ENCODE measurements at regions not wholly inside any gene's neighbourhood (a gene's known extent, or its start where the extent isn't known, plus 50 kb on each side); places are given as distances from the start of the nearest gene placed in this dataset.

DNA sequence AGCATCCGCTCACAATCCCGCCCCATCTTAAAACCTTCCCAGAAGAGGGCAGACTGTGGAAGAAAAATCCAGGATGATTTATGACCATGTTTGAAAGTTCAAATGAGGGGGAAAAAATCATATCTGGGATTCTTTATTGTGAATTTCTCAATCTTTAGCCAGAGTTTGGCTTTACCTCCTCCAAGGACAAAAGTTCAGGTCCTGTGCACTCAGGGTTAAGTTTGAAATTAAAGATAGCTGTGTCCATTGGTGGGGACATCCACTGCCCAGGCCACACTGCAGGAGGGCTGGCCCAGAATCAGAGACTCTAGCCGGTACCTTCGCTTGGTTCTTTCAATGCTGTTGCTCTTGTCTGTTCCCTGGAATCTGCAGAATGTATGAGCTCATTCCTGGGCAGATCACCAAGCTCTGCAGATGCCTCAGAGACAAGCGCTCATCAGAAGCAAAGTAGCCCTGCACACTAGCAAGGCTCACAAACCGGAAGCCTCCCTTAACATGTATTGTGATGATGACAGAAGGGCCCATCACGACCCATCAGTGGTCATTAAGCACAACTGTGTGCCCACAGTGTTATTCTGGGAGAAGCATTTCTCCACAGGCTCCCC lies 375.3 kb upstream of the KLHL29 start:
- peak; percentile 82 for DNase-seq

GRCh38 chr2:23012499-23012898 lies 372.5 kb upstream of the KLHL29 start:
- DNase-seq = no peak

DNA sequence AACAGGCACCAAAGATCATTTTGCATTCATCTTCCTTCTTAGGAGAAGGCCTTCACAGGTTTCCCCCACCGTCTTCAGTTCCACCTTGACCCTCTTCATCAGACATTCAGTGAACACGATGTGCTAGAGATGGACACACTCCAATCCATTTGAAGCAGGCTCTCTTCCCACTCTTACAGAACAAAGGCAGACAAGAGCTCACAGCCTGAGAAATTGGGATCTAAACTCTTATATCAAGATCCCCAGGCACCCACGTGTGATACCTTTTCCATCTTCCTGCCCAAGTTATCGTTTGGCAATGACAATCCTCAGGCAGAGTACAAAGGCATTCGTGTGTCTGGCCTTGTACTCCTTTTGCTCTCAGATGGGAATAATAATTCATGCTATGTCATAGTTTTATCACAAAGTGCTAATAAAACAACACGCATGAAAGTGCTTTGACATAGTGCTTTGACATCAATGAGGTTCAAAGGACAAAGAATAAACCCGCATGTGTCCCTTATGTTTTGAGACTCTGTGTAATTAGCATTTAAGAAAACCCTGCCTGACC lies 369.3 kb upstream of the KLHL29 start:
- no peak for DNase-seq

GRCh38 chr2:23019476-23019875 lies 365.5 kb upstream of the KLHL29 start:
- no peak for DNase-seq

GRCh38 chr2:23020659-23021058 lies 364.3 kb upstream of the KLHL29 start:
- DNase-seq = no peak

DNA sequence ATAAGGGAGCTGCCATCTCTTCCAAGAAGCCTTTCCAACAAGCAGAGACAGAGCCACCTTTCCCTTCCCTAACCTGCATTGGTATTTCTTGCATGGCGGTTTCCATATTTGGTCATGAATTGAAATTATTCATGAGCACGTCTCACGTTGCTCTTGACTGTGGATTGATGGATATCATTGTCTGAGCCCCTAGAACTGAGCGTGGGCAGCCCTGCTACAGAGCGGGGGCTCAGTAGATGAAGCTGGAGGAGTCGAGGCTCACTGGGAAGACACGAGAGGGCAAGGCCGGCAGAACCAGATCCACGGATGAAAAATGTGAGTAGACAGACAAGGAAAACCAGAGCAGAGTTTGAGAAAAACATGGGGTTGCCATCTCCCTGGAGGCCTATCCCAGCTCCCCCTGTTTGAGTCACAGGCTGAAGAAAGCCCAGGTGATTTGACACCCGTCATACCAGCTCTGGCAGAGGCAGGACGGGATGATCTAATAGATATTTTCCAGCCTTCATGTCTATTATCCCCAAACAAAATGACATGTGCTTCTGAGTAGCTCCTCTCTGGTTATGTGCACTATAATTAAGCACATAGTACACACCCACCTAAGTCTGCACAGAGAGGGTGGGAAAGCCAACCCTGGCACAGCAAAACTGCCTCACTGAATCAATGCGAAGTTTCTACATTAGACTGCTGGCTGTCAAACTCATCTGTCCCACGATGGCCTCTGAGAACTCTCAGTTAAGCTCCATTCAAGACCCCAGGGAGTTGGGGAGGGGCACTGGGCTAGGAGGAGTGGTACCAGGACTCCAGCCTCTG lies 363.5 kb upstream of the KLHL29 start:
- no peak for DNase-seq

DNA sequence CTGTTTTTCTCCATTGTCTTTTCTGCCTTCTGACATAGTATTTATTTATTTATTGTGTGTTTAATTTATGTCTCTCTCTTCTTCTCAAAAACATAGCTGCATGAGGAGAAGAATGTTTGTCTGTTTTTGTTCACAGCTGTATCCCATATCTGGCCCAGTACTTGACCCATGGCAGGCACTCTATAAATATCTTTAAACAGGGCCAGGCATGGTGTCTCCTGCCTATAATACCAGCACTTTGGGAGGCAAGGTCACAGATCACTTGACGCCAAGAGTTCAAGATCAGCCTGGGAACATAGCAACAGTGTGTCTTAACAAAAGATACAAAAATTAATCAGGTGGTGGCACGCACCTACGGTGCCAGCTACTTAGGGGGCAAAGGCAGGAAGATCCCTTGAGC lies 361.3 kb upstream of the KLHL29 start:
- DNase-seq = no peak

DNA sequence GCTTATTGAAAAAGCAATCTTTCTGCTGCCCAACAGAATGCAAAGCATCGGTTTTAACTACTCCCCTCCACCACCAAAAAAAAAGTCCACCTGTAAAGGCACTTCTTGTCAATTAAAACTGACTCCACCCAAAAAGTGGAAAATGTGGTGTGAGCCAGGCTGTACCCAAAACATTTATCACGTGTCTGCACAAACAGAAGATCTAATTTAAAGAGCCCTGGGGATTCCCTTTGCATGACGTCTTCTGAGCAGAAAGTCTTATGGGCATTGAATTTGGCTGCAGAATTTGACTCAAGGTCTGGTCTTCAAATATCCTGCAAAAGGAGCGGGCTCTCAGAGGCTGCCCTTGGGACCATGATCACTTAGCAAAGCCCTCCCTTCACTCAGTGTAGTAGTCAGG lies 358.3 kb upstream of the KLHL29 start:
- DNase-seq = no peak

DNA sequence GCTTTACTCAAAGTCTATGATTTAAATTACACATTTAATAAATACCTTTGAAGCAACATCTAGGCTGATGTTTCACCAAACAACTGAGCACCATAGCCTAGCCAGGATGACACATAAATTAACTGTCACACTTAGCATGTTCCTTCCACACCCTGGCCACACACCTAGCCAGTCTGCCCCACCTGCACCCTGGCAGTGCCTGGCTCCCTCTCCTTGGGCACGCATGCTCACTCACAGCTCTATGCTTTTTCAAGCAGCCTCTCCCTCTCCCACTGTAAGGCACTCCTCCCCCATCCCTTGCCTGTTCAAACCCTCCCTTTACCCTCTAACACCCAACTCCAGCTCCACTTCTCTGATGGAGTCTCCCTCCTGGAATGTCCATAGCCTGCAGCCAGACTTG lies 357.6 kb upstream of the KLHL29 start:
- DNase-seq = no peak

DNA sequence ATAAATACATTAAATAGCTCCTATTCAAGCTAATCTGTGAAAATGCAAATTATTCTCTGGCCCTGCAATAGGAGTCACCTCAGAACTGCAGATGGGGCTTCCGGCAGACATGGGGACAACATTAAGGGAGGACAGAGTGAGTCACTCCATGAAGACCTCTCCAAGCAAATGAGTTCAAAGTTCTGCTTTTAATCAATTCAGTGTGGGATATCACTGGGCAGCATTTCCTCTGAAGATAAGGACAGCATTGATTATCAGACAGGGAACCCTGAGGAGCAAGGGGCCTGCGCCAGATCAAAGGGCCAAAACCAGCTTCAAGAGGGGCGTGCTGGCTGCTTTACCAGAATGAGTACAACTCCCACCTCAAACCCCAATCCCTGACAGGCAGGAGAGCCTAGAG lies 356.9 kb upstream of the KLHL29 start:
- no peak for DNase-seq

- no peak for DNase-seq
Measured at GRCh38 chr2:23029111-23029510, 355.9 kb upstream of the KLHL29 start.

- DNase-seq = no peak
Measured at GRCh38 chr2:23029951-23030350, 355.0 kb upstream of the KLHL29 start.

DNA sequence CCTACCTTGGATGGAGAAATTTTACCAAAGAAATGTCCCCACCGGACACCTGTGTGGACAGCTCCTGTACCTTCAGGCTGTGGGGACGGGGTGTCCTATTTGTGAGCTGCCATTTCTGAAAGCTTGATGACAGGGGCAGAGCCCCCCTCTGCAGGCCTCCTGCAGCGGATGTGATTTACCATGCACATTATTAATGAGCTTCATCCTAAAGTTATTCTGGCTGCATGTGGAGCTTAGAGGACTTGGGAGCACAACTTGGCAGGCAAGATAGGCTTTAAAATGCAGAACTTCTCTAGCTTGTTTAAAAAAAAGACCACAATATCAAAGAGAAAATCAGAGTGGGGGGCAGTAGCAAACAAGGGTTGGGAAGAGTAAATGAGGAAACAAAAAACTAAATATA lies 350.0 kb upstream of the KLHL29 start:
- no peak for DNase-seq

GRCh38 chr2:23036629-23037028 lies 348.4 kb upstream of the KLHL29 start:
- DNase-seq = no peak

GRCh38 chr2:23037596-23037995 lies 347.4 kb upstream of the KLHL29 start:
- DNase-seq = no peak

- no peak for DNase-seq
Measured at GRCh38 chr2:23041443-23041842, 343.5 kb upstream of the KLHL29 start.

DNA sequence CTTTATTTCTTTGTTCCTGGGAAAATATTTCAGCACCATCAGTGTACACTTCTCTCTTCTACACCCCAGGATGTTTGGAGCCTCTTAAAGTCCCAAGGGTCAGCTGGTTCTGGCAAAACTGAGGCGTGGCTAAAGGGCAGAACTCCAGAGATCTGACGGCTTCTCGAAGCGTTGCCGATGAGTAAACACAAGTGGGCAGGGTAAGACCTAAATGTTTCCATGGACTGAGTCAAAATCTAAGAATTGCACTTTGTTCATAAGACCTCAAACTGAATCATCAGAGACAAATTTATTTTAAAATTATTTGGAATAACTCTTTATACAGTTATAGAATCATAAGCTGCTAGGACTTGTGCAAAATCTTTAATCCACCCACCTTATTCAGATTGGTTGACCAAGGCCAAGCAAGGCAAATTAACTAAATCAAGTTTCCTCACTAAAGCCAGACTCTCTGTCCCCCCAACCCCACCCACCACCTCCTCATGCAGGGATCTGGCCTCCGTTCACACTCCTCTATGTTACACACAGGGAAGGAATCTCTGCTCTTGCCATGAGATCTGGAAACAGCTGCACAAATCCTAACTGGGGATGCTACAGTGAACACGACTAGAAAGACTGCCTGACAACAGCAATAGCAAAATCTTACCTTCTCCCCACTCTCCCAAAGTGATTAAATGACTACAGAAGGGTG lies 342.6 kb upstream of the KLHL29 start:
- DNase-seq = peak; percentile 18

DNA sequence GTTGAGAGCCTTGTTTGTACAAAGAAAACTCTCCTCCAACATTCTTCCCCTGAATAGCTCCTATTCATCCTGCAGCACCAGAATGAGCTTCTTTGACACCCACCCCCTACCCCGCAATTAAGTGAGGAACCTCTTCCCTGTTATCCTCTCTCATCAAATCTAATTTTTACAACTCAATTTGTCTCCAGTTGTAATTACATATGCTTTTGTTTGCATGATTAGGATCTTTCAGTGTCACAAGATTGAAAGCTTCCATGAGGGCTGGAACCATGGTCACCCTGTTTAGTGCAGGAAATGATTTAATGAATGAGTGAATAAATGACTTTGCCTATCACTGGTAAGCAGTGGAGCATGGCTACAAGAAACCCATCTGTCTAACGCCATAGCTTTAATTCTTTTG lies 334.6 kb upstream of the KLHL29 start:
- no peak for DNase-seq

DNA sequence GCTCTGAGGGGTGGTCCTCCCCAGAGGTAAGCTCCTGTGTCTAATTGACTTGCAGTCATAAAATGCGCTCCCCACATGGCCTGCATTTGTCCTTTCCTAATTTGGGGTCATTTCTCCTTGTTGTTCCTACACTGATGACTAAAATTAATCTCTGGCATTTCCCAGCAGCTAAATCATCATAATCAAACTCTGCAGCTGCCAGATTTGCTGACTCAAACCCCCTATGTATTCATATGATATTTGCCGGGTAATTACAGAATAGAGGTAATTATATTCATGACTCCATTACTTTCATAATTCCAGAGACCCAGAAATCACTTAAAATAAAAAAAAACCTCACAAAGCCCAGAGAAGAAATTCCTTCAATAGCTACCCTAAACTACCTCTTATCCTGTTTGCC lies 331.4 kb upstream of the KLHL29 start:
- DNase-seq = no peak

- no peak for DNase-seq
Measured at GRCh38 chr2:23055251-23055650, 329.7 kb upstream of the KLHL29 start.

DNA sequence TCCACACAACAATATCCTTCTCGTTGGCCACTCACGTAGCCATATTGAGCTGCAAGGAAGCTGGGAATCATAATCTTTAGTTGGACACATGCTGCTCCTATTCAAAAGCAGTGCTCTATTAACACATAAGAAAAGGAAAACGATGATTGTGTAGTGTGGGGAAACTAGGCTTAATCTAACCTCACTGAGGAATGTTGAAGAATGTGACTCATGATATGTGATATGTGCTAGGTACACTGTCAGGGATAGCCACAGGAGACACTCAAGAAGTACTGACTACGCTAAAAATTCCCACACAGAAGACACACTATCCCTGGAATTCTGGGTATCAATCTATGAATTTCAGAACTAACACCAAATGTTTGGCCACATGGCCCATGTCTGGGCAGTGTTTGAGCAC lies 328.1 kb upstream of the KLHL29 start:
- peak; percentile 4 for DNase-seq

DNA sequence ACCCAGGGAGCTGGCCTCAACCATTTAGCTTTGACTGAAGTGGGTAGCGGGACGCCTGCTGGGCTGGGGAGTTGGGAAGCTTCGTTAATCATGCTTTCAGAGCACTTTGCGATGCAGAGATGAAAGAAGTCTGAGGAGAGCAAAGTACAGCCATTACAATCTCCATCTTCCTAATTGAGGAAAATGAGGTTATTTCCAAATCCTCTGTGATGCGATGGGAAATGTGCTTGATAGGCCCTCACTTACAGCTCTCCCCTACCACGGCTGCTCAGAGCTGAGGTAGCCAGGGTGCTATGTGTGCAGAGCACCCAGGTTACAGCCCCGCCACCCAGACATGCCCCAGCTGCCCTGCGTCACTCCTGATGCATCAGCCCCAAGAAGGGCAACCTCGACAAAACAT lies 326.5 kb upstream of the KLHL29 start:
- DNase-seq = no peak

- no peak for DNase-seq
Measured at GRCh38 chr2:23065210-23065609, 319.8 kb upstream of the KLHL29 start.

DNA sequence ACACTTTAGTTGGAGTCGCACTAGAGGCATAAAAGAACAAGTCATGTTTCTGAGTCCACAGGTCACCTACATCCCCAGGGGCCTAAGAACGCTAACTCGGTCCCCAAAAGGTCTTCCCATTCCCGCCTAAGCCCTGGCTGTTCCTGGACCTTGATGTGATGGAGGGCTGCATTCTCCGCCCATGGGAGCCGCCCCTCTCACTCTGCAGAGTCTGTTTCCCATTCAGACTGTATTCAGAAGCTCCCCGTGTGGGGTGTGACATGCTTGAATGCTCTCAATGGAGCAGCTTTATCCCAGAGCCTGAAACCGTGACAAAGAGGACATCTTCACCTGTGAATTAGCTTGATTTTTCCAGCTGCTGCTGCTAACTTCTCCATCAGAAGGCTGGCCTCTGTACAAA lies 319.0 kb upstream of the KLHL29 start:
- no peak for DNase-seq
